HG03196 (cell line): ENCODE measurements at regions not wholly inside any gene's neighbourhood (a gene's known extent, or its start where the extent isn't known, plus 50 kb on each side); places are given as distances from the start of the nearest gene placed in this dataset.
"Not testable (repeated sequence)": the region's sequence is repeated elsewhere in the genome, so short reads cannot be mapped to it uniquely, and the experiment has no call there.

ENCODE experiments used
- ATAC-seq: cut with Tn5 transposase; IDR thresholded peaks from one replicate; pipeline ENCODE4 v1.9.1; 2021; ENCODE audit not compliant: unreplicated experiment

GRCh38 chr4:29310252-29310651 is 1409.9 kb upstream of the PCDH7 start:
- no peak for ATAC-seq

GRCh38 chr4:29311247-29311646 is 1408.9 kb upstream of the PCDH7 start:
- ATAC-seq: no peak

- ATAC-seq: no peak
Measured at GRCh38 chr4:29319663-29320340, 1400.4 kb upstream of the PCDH7 start.

- no peak for ATAC-seq
Measured at GRCh38 chr4:29320947-29321620, 1399.1 kb upstream of the PCDH7 start.

- no peak for ATAC-seq
Measured at GRCh38 chr4:29326004-29326403, 1394.2 kb upstream of the PCDH7 start.

GRCh38 chr4:29326816-29327215 is 1393.4 kb upstream of the PCDH7 start:
- ATAC-seq: no peak

GRCh38 chr4:29336861-29337260 is 1383.3 kb upstream of the PCDH7 start:
- no peak for ATAC-seq

GRCh38 chr4:29372971-29373370 is 1347.2 kb upstream of the PCDH7 start:
- no peak for ATAC-seq

GRCh38 chr4:29375716-29376115 is 1344.5 kb upstream of the PCDH7 start:
- no peak for ATAC-seq

GRCh38 chr4:29378237-29378636 is 1341.9 kb upstream of the PCDH7 start:
- ATAC-seq: not testable (repeated sequence)

GRCh38 chr4:29390921-29391320 is 1329.2 kb upstream of the PCDH7 start:
- ATAC-seq: no peak

- ATAC-seq: no peak
Measured at GRCh38 chr4:29405116-29405515, 1315.1 kb upstream of the PCDH7 start.

GRCh38 chr4:29415771-29416170 is 1304.4 kb upstream of the PCDH7 start:
- no peak for ATAC-seq

- no peak for ATAC-seq
Measured at GRCh38 chr4:29423836-29424721, 1296.1 kb upstream of the PCDH7 start.

GRCh38 chr4:29453303-29453820 is 1266.8 kb upstream of the PCDH7 start:
- no peak for ATAC-seq

GRCh38 chr4:29459926-29460325 is 1260.2 kb upstream of the PCDH7 start:
- ATAC-seq: no peak

- no peak for ATAC-seq
Measured at GRCh38 chr4:29467044-29467717, 1253.0 kb upstream of the PCDH7 start.
